Liver (tissue), 8 donors: ENCODE measurements at regions not wholly inside any gene's neighbourhood (a gene's known extent, or its start where the extent isn't known, plus 50 kb on each side); places are given as distances from the start of the nearest gene placed in this dataset.

ENCODE experiments used
- DNase-seq: peaks from one replicate; pipeline ENCODE4 v3.0.0-alpha.2; 2017; ENCODE audit warnings: low spot score
- H3K27ac ChIP-seq, 2 donors: one replicate each; pipeline ENCODE4 v1.7.0; 2013; ENCODE audit warnings: inconsistent platforms in 2 of 2, low read length in 2 of 2, control low read depth in 1 of 2, low read depth in 1 of 2, mild to moderate bottlenecking in 1 of 2
- H3K27me3 ChIP-seq, 4 donors: one replicate each; pipeline versions ENCODE4 v1.6.1 to v1.7.0; 2013; ENCODE audit warnings: low read length in 3 of 4, inconsistent platforms in 1 of 4, mild to moderate bottlenecking in 1 of 4, moderate library complexity in 1 of 4; ENCODE audit not compliant: control insufficient read depth in 4 of 4, insufficient read depth in 4 of 4
- H3K36me3 ChIP-seq, 4 donors: one replicate each; pipeline versions ENCODE4 v1.6.1 to v1.7.0; 2013; ENCODE audit warnings: low read length in 3 of 4, mild to moderate bottlenecking in 3 of 4, low read depth in 1 of 4, moderate library complexity in 1 of 4; ENCODE audit not compliant: control insufficient read depth in 4 of 4, insufficient read depth in 3 of 4
- H3K4me1 ChIP-seq, 4 donors: one replicate each; pipeline versions ENCODE4 v1.6.1 to v1.7.0; 2013; ENCODE audit warnings: low read length in 3 of 4, mild to moderate bottlenecking in 3 of 4, moderate library complexity in 1 of 4; ENCODE audit not compliant: control insufficient read depth in 4 of 4, insufficient read depth in 4 of 4
- H3K4me3 ChIP-seq, 3 donors: one replicate each; pipeline versions ENCODE4 v1.6.1 to v1.7.0; 2013; ENCODE audit warnings: low read length in 3 of 3, control low read depth in 1 of 3, low read depth in 1 of 3, mild to moderate bottlenecking in 1 of 3
- H3K9ac ChIP-seq, 2 donors: one replicate each; pipeline ENCODE4 v1.7.0; 2013; ENCODE audit warnings: low read length in 2 of 2, mild to moderate bottlenecking in 2 of 2, moderate library complexity in 2 of 2, control low read depth in 1 of 2, low read depth in 1 of 2
- H3K9me3 ChIP-seq, 4 donors: one replicate each; pipeline versions ENCODE4 v1.6.1 to v1.7.0; 2013; ENCODE audit warnings: low read length in 3 of 4; ENCODE audit not compliant: control insufficient read depth in 4 of 4
- ATF3 ChIP-seq: IDR thresholded peaks from 2 replicates; pipeline ENCODE4 v1.6.1; 2016; ENCODE audit warnings: antibody characterized with exemption
- EGR1 ChIP-seq, 2 donors: IDR thresholded peaks; 2 replicates each; pipeline ENCODE4 v1.6.1; 2016 to 2018; ENCODE audit warnings: antibody characterized with exemption in 2 of 2, low read depth in 2 of 2
- FOXA1 ChIP-seq: IDR thresholded peaks from 2 replicates; pipeline ENCODE4 v1.6.1; 2016; ENCODE audit warnings: antibody characterized with exemption
- FOXA2 ChIP-seq: IDR thresholded peaks from 2 replicates; pipeline ENCODE4 v1.6.1; 2016; ENCODE audit warnings: antibody characterized with exemption
- HNF4G ChIP-seq: IDR thresholded peaks from 2 replicates; pipeline ENCODE4 v1.6.1; 2016; ENCODE audit warnings: antibody characterized with exemption
- JUND ChIP-seq, 2 donors: IDR thresholded peaks; 2 replicates each; pipeline ENCODE4 v1.6.1; 2016; ENCODE audit warnings: antibody characterized with exemption in 2 of 2
- REST ChIP-seq: IDR thresholded peaks from 2 replicates; pipeline ENCODE4 v1.6.1; 2016; ENCODE audit warnings: antibody characterized with exemption, mild to moderate bottlenecking
- RXRA ChIP-seq, 2 donors: IDR thresholded peaks; 2 replicates each; pipeline ENCODE4 v1.6.1; 2017 to 2018; ENCODE audit warnings: antibody characterized with exemption in 2 of 2, mild to moderate bottlenecking in 1 of 2
- SP1 ChIP-seq: IDR thresholded peaks from 2 replicates; pipeline ENCODE4 v1.6.1; 2018; ENCODE audit warnings: antibody characterized with exemption, mild to moderate bottlenecking
- YY1 ChIP-seq: IDR thresholded peaks from 2 replicates; pipeline ENCODE4 v1.6.1; 2016; ENCODE audit warnings: antibody characterized with exemption, mild to moderate bottlenecking
- WGBS: extraction: QIAGEN DNeasy Blood & Tissue Kit; methylation state at CpG from one replicate; pipeline ENCODE4 v1.1.7; 2013; 5-methylcytosine and 5-hydroxymethylcytosine counted together
- TF ChIP-seq, protein P1 (sequence below): fragments of 150-350 bp; IDR thresholded peaks from 2 replicates; pipeline ENCODE4 v1.5.1; 2017; ENCODE audit warnings: improper control_type of control experiment, low read depth, low read length; ENCODE audit not compliant: missing input control
- TF ChIP-seq, protein P2 (sequence below): IDR thresholded peaks from 2 replicates; pipeline ENCODE4 v1.6.1; 2016; ENCODE audit warnings: antibody characterized with exemption
- donor health status: healthy.
- donor health status: healthy.
- donor health status: healthy.
- donor health status: healthy.
- donor health status: healthy.

DNA sequence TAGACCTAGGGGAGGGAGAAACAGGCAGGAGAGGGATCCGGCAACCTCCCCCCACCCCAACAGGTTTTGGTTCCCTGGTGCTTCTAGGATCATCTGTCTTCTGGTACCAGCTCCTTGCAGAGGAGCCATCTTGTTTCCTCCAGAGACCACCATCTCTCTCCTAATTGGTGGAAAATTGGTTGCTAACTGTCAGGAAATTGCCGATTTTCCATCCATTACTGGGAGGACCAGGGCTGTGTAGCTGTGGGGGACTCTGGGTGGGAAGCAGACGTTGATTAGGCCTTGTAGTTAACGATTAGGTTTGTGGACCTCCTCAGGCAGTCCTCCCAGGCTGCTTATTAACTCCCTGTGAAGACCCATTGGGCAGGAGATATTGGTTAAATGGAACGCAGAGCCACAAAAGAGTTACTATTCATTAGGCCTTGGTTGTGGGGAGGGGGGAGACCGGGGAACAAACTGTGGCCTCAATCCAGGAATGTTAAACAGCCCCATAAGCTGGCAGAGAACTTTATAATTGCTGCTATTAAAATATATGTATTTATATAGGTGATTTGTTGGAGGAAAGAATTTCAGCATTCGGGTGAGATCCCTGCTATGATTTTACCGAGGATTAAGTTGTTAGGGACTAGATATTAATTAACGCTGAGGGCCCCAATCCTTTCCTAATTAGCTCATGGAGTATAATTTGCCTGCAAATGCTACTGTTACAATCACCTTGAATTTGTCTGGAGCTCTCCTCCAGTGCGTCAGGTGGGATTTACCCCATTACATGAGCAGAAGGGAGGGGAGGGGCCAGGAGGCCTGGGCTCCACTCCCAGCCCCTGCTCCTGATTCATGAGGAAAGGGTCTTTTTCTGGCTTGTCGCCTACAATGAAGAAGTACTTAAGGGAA, 61.2 kb upstream of the TRABD2B start (continued):
- TF ChIP-seq REST (no peak), ATF3 (no peak), RXRA (IDR thresholded peaks at IDR 0.05) (no peak), EGR1 (IDR thresholded peaks at IDR 0.05; ENCODE audit: low read depth in 2 of 2) (no peak), JUND (IDR thresholded peaks at IDR 0.05) (no peak)
- TF ChIP-seq, protein P1, sequence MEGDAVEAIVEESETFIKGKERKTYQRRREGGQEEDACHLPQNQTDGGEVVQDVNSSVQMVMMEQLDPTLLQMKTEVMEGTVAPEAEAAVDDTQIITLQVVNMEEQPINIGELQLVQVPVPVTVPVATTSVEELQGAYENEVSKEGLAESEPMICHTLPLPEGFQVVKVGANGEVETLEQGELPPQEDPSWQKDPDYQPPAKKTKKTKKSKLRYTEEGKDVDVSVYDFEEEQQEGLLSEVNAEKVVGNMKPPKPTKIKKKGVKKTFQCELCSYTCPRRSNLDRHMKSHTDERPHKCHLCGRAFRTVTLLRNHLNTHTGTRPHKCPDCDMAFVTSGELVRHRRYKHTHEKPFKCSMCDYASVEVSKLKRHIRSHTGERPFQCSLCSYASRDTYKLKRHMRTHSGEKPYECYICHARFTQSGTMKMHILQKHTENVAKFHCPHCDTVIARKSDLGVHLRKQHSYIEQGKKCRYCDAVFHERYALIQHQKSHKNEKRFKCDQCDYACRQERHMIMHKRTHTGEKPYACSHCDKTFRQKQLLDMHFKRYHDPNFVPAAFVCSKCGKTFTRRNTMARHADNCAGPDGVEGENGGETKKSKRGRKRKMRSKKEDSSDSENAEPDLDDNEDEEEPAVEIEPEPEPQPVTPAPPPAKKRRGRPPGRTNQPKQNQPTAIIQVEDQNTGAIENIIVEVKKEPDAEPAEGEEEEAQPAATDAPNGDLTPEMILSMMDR: no peak

GRCh38 chr1:48057249-48057648, 60.1 kb upstream of the TRABD2B start:
- Histone ChIP-seq H3K9ac (no peak overlapping the region), H3K36me3 (no peaks in the 10 kb centered on the region), H3K4me1 (peaks cover 3 to 17% (median 11%) of the 10 kb centered on the region in 4 donors), H3K27me3 (no peaks in the 10 kb centered on the region), H3K27ac (no peak overlapping the region), H3K9me3 (no peaks in the 10 kb centered on the region), H3K4me3 (no peak overlapping the region)
- no peak for TF ChIP-seq YY1
- no peak for TF ChIP-seq EGR1 (IDR thresholded peaks at IDR 0.05; ENCODE audit: low read depth in 2 of 2)
- 97% methylated on average over 2 of the region's 2 CpGs for WGBS
- no peak for DNase-seq

- Histone ChIP-seq H3K27ac (no peak overlapping the region), H3K9me3 (no peaks in the 10 kb centered on the region), H3K36me3 (no peaks in the 10 kb centered on the region), H3K4me3 (no peak overlapping the region), H3K27me3 (no peaks in the 10 kb centered on the region), H3K9ac (no peak overlapping the region), H3K4me1 (peaks cover 0 to 5% (median 0%) of the 10 kb centered on the region in 4 donors)
- WGBS: 69% methylated on average over 9 of the region's 9 CpGs
- TF ChIP-seq FOXA1: no peak
- TF ChIP-seq REST: no peak
- TF ChIP-seq HNF4G: no peak
- no peak for TF ChIP-seq ATF3
- no peak for TF ChIP-seq JUND (IDR thresholded peaks at IDR 0.05)
- TF ChIP-seq, protein P2, sequence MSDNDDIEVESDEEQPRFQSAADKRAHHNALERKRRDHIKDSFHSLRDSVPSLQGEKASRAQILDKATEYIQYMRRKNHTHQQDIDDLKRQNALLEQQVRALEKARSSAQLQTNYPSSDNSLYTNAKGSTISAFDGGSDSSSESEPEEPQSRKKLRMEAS: no peak
- TF ChIP-seq FOXA2: no peak
- TF ChIP-seq, protein P1: no peak
- no peak for TF ChIP-seq SP1
- DNase-seq: no peak
Measured at GRCh38 chr1:48055876-48056764, 58.9 kb upstream of the TRABD2B start.
